Stimulated activated CD4-positive, alpha-beta T cell treated with anti-CD3 and anti-CD28 coated beads, Interleukin-4, amount 100 ng/mL, for 4 hours (primary cell): ENCODE measurements at regions not wholly inside any gene's neighbourhood (a gene's known extent, or its start where the extent isn't known, plus 50 kb on each side); places are given as distances from the start of the nearest gene placed in this dataset.
"Not testable (repeated sequence)": the region's sequence is repeated elsewhere in the genome, so short reads cannot be mapped to it uniquely, and the experiment has no call there.

Source experiments
- DNase-seq, 2 experiments: peaks; one replicate each; pipeline ENCODE4 v3.0.0-alpha.2; 2020

DNA sequence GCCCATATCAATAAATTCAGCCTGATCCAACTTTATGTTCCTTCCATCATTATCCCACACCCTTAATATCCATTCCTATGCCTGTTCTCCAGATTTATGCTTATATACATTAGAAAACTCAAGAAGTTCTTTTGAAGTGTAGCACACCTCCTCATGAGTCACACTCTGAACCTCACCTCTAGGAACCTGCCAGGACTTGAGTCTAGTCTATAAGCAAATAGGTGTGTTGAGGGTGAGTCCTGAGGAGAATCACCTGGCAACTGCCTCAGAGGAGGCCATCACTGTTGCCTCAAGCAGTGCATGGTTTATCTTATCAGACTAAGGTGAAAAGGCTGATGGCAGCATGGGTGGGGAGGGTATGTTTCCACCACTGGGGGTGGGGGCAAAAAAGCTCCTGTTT is 496.7 kb downstream of the C6orf118 start:
- DNase-seq = no peak

GRCh38 chr6:164807125-164807524 is 502.3 kb downstream of the C6orf118 start:
- no peak for DNase-seq

- no peak for DNase-seq
Measured at GRCh38 chr6:164795056-164795815, 514.2 kb downstream of the C6orf118 start.

DNA sequence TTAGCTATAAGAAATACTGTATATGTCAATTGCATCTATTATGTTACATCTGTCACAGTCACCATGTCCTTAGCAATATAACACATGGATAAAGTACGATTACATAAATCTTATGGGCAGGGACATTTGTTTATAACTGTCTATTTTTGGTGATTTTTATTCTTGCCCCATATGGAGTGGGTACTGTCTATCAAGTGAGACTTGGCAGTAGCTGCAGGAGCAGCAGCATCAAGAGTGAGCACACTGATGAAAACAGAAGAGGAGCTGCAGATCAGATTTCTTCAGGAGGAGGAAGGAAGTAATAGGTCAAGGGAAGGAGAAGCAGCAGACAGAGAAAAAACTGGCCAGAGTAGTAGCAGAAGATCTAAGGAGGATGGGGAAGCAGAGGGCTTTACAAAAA is 516.7 kb downstream of the C6orf118 start:
- no peak for DNase-seq

DNA sequence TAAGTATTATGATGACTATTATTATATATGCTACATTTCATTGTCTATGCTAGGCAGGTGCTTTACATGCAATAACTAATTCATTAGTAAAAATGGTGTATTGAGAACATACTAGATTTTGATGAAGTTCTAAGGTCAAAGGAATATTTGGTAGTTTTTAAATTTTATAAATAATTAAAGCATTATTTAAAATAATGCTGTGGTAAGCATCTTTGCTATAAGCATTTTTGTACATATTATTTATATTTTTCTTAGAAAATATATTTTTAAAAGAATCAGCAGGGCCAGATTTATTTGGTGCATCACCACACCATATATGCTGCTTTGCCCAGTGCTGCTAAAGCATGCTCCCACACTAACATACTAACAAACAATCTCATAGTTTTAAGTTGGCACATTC is 517.9 kb downstream of the C6orf118 start:
- DNase-seq = no peak

- no peak for DNase-seq
Measured at GRCh38 chr6:164763788-164764187, 545.6 kb downstream of the C6orf118 start.

DNA sequence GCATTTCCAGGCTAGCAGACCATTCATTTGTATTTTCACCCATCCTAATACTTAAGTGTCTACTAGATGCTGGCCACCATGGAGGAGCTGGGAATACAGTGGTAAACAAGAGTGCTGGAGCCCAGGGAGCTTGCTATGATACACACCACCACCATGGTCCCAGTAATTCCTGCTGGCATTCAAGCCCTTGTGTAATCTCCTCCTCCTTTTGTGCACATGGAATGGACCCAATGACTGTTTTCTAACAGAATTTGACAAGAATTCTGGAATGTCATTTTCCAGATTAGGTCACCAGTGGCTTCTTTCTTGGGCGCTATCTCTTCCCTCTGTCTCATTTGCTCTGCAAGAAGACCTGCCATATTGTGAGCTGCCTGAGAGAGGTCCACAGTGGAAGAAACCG is 552.0 kb downstream of the C6orf118 start:
- no peak for DNase-seq

GRCh38 chr6:164756723-164757122 is 552.7 kb downstream of the C6orf118 start:
- DNase-seq = no peak

DNA sequence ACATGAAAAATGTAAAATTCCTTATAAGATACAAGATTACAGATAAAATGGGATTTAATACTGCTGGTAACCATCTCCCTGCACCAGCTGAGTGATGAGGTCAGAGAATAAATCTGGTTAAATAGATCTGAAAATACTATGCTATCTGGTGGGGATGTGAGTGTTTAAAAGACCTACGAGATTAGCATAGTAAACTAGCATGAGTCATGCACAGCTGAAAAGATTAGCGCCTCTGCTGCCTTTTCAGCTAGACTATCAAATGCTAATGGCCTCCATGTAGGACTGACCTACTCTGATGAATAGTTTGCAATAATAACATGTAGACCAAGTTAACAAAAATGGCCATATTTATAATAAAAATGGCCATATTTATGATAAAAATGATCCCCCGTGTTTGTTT is 553.3 kb downstream of the C6orf118 start:
- DNase-seq = no peak

DNA sequence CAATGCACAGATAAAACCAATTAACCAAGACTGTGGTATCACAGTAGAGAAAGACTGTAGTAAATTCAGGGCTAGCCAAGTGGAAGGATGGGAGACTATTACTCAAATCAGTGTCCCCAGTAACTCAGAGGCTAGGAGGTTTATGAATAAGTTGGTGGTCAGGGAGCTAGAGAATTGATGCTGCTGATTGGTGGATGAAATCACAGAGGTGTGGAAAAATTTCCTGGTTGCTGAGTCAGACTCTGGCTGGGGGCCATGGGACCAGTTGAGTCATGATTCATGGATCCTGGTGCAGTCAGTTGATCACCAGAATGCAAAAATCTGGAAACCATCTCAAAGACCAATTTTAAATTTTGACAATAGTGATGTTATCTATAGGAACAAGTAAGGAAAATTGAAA is 555.9 kb downstream of the C6orf118 start:
- DNase-seq = no peak

- no peak for DNase-seq
Measured at GRCh38 chr6:164751395-164751794, 558.0 kb downstream of the C6orf118 start.

- no peak for DNase-seq
Measured at GRCh38 chr6:164750128-164750527, 559.3 kb downstream of the C6orf118 start.

DNA sequence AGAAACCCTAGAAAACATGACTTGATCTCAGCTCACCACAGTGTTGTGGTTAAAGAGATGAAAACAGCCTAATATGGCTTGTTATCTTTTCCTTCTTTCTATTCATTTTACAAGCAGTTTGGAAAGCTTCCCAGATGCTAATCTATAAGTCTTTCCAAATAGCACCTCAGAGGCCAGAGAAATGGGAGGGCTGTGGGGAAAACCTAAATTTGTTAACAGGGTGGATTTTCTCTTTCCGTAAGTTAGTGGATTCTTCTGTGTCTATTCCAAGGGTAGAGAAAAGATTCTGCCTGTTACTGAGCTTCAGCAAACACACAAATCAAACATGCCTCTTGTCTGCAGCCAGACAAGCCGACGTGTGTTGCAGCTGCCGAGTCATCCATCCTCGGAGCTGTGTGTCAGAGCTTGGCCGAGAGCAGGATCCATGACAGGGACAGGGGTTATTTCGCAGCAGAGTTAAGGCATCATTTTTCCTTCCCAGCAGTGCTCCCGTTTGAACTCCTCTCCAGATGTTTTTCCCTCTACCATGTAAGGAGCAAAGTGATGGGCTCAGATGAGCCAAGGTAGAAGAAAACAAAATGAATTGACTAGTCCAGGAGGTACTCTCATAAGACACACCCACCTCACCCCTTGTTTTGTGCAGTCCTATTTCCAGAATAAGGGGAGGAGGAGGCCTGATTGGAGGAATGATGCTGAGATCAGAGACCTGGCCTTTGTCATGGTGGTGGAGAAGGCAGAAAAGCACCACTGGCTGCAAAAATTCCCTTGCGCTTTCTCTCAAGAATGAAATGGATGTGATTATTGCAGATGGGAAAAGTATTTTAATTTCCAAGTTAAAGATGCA is 560.0 kb downstream of the C6orf118 start:
- DNase-seq = no peak

DNA sequence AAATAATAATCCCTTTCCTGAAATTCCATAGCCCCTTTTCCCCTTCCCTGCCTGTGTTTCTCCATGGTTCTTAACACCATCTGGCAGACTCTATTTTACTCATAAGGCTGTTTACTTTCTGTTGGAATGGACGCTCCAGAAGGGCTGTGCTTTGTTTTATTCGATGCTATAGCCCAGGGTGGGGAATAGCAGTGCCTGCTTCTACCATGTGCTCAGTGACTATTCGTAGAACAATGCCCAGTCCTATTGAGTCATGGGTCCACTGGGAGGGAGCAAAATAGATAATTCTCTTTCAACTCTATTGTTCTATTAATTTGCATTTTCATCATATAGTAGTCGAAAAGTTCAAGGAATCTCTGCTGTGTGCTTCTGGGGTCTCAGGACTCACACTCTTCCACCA is 565.1 kb downstream of the C6orf118 start:
- no peak for DNase-seq

DNA sequence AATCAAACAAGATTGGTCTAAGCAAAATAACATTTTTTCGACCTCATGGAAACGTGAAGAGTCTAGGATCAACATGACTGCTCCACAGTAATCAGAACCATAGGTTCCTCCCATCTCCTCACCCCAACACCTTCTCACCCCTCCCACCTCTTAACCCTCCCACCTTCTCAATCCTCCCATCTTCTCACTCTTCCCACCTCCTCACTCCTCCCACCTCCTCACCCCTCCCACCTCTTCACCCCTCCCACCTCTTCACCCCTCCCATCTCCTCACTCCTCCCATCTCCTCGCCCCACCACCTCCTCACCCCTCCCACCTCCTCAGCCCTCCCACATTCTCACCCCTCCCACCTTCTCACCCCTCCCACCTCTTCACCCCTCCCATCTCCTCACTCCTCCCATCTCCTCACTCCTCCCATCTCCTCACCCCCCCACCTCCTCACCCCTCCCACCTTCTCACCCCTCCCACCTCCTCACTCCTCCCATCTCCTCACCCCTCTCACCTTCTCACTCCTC is 567.4 kb downstream of the C6orf118 start:
- DNase-seq = no peak

GRCh38 chr6:164736090-164736489 is 573.3 kb downstream of the C6orf118 start:
- DNase-seq = not testable (repeated sequence)

DNA sequence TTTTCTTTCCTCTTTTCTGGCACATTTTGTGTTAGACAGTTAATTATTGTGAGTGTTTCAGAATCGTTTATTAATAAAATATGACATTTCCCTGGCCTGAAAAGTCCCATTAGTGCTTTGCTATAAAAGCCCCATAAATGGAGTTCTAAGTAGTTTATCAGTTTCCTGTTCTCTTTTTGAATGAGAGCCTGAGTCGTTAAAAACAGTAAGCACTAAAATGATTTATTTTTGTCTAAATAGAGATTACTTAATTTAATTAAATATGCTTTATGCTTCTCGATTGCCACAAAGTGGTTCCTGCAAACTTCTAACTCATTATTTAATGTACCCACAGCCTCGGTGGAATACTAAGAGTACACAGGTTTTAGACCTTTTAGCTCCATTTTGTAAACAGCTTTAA is 577.9 kb downstream of the C6orf118 start:
- no peak for DNase-seq

- no peak for DNase-seq
Measured at GRCh38 chr6:164721460-164721859, 587.9 kb downstream of the C6orf118 start.

- no peak for DNase-seq
Measured at GRCh38 chr6:164700497-164700896, 608.9 kb downstream of the C6orf118 start.

GRCh38 chr6:164695896-164696295 is 613.5 kb downstream of the C6orf118 start:
- no peak for DNase-seq

DNA sequence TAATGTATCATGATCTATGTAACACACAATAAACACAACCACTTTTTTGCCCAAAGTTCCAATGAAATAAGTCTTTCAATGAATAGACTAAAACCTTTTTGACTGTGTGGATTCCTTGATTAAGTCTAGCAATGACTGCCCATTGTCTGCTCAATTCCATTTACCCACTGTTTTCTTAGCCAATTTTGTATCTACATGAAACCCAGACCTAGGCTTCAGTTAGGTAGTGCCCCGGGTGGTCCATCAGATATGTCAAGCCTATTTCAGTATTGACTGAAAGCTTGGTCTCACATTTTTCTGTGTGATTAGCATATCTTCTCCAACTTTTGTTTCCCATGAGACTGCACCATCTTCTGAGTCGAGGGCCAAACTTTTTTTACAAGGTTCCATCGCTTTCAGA is 615.0 kb downstream of the C6orf118 start:
- DNase-seq = no peak

- DNase-seq = no peak
Measured at GRCh38 chr6:164693944-164694343, 615.5 kb downstream of the C6orf118 start.

- no peak for DNase-seq
Measured at GRCh38 chr6:164692772-164693510, 616.5 kb downstream of the C6orf118 start.
